Forelimb muscle (tissue), 1 donor: ENCODE measurements at regions not wholly inside any gene's neighbourhood (a gene's known extent, or its start where the extent isn't known, plus 50 kb on each side); places are given as distances from the start of the nearest gene placed in this dataset.
A peak's percentile ranks its signal among the peaks of the same experiment; 100 is the strongest.
"Not testable (repeated sequence)": the region's sequence is repeated elsewhere in the genome, so short reads cannot be mapped to it uniquely, and the experiment has no call there.

Experiments used
- DNase-seq: peaks from one replicate; pipeline ENCODE4 v3.0.0-alpha.2; 2013; ENCODE audit warnings: low read depth

DNA sequence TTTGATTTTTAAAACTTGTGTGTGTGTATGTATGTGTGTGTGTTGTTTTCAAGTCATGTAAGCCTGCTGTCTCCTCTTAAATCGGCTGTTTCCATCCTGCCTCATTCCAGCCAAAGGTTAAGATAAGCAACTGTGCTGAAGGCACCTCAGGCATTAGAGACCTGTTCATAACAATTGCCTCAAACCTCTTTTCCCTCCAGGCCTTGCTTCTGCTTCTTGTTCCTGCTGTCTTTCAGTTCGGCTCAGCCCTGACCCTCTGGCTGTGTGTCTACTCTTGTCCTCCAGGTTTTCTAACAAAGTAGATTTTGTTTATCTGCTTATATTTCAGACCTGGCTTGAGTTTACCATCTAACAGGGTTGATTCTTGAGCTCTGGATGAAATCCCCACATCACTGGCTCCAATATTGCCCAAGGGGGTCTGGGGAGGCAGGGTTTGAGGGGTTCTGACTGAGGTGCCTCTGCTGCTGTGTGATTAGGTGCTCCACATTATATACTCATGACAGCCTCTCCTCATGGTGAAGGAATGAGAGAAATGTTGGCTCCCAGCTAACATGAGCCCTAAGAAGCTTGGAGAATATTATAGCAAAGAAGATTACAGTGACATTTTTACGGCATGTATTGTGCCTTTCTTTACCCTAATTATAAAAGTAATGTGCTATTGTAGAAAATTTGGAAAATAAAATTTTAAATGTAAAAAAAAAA lies 229.7 kb upstream of the PIK3R1 start:
- DNase-seq: no peak

- DNase-seq: no peak
Observed at GRCh38 chr5:67984546-67984945, 231.0 kb upstream of the PIK3R1 start.

DNA sequence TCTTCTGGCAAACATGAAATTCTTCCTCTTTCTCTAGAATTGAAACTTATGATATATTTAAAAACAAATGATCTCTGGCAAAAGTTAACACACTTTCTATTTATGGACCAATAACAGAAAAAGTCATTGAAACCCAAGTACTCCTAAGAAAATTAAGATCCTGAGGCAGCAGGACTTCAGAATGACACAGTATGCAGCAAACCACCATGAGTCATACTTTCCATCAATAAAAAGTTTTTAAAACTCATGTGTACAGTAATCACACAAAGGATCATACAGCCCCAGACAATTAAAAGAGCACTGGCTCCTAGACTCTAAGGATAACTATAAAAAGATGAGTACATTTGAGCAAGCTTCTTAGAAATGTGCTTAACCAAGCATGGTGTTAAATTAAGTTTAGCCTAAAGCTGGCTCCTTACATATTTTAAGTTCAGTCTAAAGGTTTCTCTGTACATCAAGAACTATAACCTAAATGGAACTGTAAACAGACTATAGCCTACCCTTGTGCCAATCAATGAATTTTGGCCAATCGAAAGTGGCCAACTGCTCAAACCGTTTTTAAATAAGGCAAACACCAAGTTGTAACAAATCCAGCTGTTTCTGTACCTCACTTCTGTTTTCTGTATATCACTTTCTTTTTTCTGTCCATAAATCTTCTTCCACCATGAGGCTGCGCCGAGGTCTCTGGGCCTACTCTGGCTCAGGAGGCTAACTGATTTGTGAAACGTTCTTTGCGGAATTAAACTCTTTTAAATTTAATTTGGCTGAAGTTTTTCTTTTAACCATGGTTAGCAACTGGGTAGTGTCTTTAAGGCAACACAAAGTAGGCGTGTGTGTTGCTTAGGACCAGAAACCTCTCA lies 232.1 kb upstream of the PIK3R1 start:
- peak; percentile 28 for DNase-seq

GRCh38 chr5:67982160-67982559 lies 233.4 kb upstream of the PIK3R1 start:
- not testable (repeated sequence) for DNase-seq

GRCh38 chr5:67978171-67978570 lies 237.4 kb upstream of the PIK3R1 start:
- DNase-seq: no peak

DNA sequence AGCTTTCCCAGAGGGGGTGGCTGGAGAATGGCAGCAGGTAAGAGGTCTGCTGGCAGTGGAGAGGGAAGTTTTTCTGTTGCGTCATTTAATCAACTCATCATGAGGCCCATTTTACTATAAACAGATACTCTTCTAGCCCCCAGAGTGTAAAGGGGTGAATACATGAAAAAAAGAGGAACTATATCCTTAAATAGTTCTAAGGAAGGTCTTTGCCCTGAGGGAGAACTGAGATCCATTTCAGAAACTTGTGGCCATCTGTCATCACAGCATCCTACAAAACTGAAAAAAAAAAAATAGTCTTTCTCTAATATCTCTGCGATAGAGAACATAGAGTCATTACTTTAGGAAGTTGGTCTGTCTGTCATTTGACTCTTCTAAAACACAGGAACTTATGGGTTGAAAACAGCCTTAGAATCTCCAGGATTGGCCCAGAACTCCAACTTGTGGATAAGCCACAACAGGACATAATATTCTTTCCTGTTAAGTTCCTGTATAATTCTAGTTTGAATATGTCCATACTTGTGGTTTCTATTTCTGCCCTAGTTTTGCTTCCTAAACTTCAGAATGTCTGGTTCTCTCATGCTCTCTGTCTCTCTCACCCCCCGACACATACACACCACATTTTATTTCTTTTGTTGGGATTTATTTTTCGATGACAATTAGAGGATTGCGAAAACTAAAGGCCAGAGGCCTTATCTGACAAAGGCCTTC lies 238.5 kb upstream of the PIK3R1 start:
- DNase-seq: no peak

DNA sequence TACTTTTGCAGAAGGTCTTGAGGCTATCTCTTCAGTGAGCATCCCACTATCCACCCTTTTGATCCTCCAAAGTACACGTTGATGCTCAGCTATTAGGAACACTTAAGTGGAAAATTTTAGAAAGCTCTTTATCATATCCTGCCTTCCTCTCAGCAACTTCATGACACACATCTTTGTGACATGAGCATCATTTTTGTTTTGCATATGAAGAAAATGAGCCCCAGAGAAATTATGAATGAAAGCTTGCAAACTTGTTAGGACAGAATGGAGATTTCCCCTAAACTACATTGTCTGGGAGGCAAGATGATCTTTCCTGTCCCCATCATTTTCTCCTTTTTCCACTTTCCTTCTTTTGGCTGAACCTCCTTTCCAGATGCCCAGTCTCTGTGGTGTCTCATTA lies 239.4 kb upstream of the PIK3R1 start:
- DNase-seq: no peak

DNA sequence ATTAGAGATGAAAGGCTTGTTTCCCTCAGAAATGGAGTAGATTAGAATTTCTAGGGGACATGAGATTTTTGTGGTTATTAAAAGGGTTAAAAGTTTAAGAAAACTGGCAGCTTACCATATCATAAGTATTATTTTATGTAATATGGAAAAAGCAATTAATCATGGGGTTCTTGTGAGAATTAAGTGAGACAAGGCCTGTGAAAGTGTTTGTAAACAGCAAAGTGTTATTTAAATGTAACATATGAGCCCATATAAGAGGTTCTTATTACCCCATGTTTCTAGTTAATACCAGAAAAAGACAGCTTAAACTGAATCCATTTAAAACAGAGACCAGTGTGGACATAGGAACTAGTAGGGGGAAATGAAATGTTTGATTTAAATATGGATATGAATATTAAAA lies 241.1 kb upstream of the PIK3R1 start:
- DNase-seq: no peak

DNA sequence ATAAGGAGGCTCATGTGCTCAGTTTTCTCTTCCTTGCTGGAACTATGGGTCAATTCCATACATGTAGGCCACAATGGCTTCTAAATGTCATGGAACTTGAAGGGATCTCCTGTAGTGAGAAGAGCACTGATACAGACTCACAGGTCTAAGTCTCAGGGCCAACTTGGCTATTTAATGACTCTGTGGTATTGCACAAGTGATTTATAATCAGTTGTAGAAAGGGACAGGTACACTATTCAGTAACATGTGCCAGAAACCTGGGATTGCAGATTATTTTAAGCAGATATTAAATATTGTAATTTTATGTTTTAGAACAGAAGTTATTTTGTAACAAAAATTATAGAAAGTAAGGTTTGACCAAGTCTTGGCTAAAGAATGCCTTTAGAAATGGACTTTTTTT lies 241.5 kb upstream of the PIK3R1 start:
- no peak for DNase-seq

DNA sequence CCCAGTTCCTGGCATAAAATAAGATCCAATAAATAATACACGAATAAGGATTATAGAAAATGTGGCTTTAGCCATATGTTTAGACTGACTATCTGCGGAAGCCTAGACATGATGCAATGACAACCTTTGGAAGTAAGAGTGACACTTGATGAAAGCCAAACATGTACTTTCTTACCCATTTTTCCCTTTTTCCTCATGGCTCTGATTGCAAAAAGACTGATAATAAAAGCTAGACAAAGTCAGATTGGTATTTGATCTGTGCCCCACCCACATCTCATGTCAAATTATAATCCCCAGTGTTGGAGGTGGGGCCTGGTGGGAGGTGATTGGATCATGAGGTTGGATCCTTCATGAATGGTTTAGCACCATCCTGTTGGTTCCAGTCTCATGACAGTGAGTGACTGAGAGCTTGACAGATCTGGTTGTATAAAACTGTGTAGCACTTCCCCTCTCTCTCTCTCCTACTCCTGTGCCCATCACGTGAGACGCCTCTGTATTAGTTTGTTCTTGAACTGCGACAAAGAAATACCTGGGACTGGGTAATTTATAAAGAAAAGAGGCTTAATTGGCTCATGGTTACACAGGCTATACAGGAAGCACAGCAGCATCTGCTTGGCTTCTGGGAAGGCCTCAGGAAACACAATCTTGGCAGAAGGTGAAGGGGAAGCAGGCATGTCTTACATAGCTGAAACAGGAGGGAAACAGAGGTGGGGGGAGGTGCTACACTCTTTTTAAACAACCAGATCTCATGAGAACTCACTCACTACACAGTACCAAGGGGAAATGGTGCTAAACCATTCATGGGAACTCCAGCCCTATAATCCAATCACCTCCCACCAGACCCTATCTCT lies 243.4 kb upstream of the PIK3R1 start:
- DNase-seq: no peak

- peak; percentile 77 for DNase-seq
Observed at GRCh38 chr5:67971223-67971830, 244.2 kb upstream of the PIK3R1 start.

GRCh38 chr5:67969631-67970030 lies 245.9 kb upstream of the PIK3R1 start:
- DNase-seq: no peak

DNA sequence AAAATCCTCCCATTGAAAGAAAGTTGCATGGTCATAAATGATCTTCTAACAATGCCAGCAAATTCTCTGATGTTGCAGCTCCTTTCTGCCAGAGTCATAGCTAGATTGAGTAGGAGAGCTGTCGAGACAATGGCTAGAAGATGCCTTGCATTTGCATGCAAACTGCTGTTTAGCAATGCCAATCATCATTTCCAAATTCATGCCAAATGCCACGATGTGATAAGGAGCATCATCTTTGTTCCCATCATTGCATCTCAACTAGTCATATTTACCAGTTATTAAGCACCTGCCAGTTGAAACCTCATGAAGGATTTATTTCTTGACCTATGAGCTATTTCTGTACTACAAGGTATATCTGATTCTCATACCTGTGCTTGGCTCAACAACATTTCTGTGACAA lies 246.4 kb upstream of the PIK3R1 start:
- DNase-seq: no peak

- DNase-seq: no peak
Observed at GRCh38 chr5:67966712-67967111, 248.8 kb upstream of the PIK3R1 start.

GRCh38 chr5:67964619-67965018 lies 250.9 kb upstream of the PIK3R1 start:
- DNase-seq: no peak

DNA sequence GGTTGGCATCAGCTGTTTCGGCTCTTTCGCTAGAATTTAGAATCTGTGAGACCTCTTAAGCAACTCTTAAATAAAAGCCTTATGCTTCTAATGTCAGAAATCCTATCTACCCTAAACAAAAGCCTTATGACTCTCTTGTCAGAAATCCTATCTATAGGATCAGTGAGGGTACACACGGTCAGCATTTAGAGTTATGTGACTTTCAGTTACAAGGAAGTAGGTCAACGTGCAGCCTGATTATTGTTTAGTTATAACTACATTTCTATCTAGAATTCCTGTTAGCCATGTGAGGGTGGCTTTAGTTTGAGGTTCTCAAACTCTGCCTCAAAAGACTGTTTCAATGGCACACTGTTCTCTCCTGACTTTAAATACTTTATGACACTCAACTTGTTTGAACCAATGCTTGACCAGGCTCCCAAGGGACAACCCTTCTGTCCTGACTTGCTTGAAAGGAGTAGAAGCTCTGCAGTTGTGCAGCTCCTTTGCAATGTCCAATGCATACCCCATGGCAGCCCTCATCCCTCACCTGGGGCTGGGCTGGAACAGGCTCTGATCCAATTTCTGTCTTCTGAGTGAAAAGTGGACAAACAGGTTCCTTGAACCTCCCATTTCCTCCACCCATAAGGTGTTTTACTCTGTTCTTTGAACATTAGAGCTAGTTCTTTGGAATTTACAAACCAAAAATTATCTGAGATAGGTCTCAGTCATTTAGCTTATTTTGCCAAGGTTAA lies 251.6 kb upstream of the PIK3R1 start:
- no peak for DNase-seq

- DNase-seq: no peak
Observed at GRCh38 chr5:67960939-67961338, 254.6 kb upstream of the PIK3R1 start.

DNA sequence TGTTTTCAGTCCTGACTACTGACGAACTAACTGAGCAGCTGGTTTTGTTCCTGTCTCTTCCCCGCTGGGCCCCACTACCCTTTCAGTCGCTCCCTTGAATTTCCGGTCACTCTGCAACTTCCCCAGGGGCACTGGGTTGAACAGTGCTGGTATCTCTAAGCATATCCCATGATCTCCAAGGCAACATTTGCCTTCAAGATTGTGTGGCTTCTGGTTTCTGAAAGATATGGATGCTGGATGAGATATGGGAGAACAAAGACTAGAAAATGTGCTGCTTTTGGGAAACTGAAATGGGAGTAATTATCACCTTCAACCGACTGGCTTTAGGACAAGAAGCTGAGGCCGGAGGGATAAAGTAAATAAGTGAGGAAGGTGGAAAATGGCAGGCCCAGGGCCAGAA lies 258.2 kb upstream of the PIK3R1 start:
- DNase-seq: no peak

DNA sequence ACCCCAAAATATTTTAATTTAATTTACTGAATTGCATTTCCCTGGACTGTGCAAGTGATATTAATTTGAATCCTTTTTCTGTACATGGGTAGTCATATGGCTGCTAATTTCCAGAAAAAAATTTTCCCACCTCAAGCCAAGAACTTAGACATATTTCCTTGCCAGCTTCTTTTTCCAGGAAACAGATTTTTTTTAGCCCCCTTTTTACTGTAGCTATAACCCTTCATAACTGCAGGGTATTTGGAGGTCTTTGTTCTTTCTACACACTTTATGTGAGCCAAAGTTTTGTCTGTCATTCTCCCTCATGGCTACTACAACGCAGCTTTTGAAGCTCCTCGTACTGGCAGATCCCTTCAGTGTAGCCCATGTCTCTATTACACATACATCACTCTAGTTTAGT lies 261.2 kb upstream of the PIK3R1 start:
- DNase-seq: no peak

DNA sequence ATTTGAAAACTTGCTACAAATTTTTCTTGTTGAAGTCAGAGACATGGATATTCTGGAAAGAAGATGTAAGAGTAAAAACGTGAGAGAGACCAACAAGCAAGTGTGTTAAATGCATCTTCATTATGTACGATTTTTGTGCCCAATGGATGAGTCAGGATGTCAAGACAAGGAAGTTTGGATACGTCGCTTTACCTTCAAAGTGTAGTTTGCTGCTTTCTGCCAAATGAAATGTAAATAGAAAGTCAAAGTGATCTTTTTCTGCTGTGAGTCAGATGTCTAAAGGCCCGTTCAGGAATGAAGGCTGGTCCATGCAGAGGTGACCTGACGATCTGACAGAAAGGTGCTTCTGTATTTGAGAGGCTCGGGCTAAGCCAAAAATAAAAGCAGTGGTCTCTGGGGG lies 273.1 kb upstream of the PIK3R1 start:
- no peak for DNase-seq
